Testis (tissue), 2 donors: ENCODE measurements at regions not wholly inside any gene's neighbourhood (a gene's known extent, or its start where the extent isn't known, plus 50 kb on each side); places are given as distances from the start of the nearest gene placed in this dataset.
"Not testable (repeated sequence)": the region's sequence is repeated elsewhere in the genome, so short reads cannot be mapped to it uniquely, and the experiment has no call there.

ENCODE experiments used
- POLR2A ChIP-seq: fragments of 450-650 bp; IDR thresholded peaks from one replicate; pipeline ENCODE4 v1.6.1; 2017; ENCODE audit warnings: antibody characterized with exemption, mild to moderate bottlenecking, moderate library complexity
- TF ChIP-seq, protein P1 (sequence below), 3 experiments: fragments of 450-650 bp in 2 of 3; fragments of 200-600 bp in 1 of 3; sonication (generic) in 1 of 3; IDR thresholded peaks; one replicate each; pipeline ENCODE4 v1.5.1; 2016 to 2019; ENCODE audit warnings: antibody characterized with exemption in 3 of 3, mild to moderate bottlenecking in 2 of 3, moderate library complexity in 1 of 3

DNA sequence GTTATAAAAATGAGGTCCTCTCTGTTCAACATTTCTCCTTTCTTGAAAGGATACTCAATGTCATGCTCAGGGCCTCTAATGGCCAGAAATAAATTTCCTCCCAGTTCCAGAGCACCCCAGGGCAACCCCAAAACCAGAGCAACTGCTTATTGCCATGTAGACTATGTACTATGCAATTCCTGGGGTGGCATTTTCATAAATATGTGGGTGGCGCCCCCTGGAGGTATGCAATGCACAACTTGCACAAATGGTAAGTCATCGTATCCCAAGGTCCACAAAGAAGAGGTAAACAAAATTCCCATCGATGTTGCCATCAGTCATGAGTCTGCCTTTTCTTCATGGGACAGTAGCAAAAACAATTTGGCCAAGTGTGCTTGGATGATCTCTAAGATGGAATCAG lies 98.6 kb upstream of the DEFB108B start:
- not testable (repeated sequence) for TF ChIP-seq POLR2A
- TF ChIP-seq, protein P1, sequence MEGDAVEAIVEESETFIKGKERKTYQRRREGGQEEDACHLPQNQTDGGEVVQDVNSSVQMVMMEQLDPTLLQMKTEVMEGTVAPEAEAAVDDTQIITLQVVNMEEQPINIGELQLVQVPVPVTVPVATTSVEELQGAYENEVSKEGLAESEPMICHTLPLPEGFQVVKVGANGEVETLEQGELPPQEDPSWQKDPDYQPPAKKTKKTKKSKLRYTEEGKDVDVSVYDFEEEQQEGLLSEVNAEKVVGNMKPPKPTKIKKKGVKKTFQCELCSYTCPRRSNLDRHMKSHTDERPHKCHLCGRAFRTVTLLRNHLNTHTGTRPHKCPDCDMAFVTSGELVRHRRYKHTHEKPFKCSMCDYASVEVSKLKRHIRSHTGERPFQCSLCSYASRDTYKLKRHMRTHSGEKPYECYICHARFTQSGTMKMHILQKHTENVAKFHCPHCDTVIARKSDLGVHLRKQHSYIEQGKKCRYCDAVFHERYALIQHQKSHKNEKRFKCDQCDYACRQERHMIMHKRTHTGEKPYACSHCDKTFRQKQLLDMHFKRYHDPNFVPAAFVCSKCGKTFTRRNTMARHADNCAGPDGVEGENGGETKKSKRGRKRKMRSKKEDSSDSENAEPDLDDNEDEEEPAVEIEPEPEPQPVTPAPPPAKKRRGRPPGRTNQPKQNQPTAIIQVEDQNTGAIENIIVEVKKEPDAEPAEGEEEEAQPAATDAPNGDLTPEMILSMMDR (IDR thresholded peaks at IDR 0.05) = peak in 1 of 3 experiments; percentile 18
